ENCODE measurements at regions not wholly inside any gene's neighbourhood (a gene's known extent, or its start where the extent isn't known, plus 50 kb on each side); places are given as distances from the start of the nearest gene placed in this dataset.

DNA sequence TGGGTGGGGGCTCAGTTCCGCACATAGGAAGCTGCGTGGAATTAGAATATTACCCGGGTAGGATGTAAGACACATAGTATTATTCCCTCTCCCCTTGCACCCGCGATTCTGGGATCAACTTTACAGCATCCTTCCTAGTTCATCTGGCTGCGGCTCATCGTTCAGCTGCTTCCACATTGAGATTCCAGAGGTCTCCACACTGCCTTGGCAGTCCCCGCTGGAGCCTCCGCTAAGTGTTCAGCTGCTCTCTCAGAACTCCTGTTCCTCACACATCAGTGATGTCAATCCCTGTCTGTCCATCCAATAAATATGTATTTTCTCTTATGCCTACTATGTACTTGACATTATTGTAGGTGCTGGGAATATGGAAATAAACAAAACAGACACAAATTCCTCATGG lies 135.6 kb upstream of the SYT6 start (continued):
- TF ChIP-seq EZH2phosphoT487 (IDR thresholded peaks at IDR 0.05; ENCODE audit: borderline replicate concordance, low read depth) (no peak), YY1 (IDR thresholded peaks at IDR 0.05; ENCODE audit: low read depth) (no peak), SIN3A (IDR thresholded peaks at IDR 0.05; ENCODE audit: borderline replicate concordance, low read depth, low read length) (no peak), GABPA (IDR thresholded peaks at IDR 0.05; ENCODE audit: low read depth) (no peak)
- TF ChIP-seq, protein P1, sequence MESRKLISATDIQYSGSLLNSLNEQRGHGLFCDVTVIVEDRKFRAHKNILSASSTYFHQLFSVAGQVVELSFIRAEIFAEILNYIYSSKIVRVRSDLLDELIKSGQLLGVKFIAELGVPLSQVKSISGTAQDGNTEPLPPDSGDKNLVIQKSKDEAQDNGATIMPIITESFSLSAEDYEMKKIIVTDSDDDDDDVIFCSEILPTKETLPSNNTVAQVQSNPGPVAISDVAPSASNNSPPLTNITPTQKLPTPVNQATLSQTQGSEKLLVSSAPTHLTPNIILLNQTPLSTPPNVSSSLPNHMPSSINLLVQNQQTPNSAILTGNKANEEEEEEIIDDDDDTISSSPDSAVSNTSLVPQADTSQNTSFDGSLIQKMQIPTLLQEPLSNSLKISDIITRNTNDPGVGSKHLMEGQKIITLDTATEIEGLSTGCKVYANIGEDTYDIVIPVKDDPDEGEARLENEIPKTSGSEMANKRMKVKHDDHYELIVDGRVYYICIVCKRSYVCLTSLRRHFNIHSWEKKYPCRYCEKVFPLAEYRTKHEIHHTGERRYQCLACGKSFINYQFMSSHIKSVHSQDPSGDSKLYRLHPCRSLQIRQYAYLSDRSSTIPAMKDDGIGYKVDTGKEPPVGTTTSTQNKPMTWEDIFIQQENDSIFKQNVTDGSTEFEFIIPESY (IDR thresholded peaks at IDR 0.05; ENCODE audit: borderline replicate concordance, low read depth), result no peak

DNA sequence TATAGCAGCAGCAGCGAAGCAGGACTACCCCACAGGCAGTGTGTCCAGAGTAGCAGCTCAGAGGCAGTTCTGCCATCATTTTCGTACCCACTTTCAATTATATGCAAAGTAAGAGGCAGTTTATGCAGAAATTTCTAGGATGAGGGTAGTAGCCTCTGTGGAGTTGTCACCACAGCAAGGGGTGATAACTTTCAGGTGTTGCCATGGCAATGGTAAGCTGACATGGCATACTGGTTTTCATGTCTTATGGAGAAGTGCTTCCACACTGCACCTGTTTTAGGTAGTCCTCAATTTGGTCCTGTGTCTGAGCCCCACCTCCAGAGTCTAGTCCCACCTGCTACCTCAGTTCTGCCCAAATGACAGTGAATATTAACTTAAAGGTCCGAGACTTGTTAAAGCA lies 133.3 kb upstream of the SYT6 start:
- TF ChIP-seq ELF1 (IDR thresholded peaks at IDR 0.05) (no peak), RFX5 (IDR thresholded peaks at IDR 0.05; ENCODE audit: low read length) (no peak), CHD2 (IDR thresholded peaks at IDR 0.05; ENCODE audit: low read length, partially characterized antibody) (no peak), GATA2 (CRISPR knock-in tag; IDR thresholded peaks at IDR 0.05) (no peak), RCOR1 (IDR thresholded peaks at IDR 0.05; ENCODE audit: low read length) (no peak), MEF2A (IDR thresholded peaks at IDR 0.05; ENCODE audit: borderline replicate concordance, low read depth) (no peak), GABPA (IDR thresholded peaks at IDR 0.05; ENCODE audit: low read depth) (no peak), RXRA (IDR thresholded peaks at IDR 0.05; ENCODE audit: borderline replicate concordance, low read depth) (no peak)
- TF ChIP-seq, protein P2, sequence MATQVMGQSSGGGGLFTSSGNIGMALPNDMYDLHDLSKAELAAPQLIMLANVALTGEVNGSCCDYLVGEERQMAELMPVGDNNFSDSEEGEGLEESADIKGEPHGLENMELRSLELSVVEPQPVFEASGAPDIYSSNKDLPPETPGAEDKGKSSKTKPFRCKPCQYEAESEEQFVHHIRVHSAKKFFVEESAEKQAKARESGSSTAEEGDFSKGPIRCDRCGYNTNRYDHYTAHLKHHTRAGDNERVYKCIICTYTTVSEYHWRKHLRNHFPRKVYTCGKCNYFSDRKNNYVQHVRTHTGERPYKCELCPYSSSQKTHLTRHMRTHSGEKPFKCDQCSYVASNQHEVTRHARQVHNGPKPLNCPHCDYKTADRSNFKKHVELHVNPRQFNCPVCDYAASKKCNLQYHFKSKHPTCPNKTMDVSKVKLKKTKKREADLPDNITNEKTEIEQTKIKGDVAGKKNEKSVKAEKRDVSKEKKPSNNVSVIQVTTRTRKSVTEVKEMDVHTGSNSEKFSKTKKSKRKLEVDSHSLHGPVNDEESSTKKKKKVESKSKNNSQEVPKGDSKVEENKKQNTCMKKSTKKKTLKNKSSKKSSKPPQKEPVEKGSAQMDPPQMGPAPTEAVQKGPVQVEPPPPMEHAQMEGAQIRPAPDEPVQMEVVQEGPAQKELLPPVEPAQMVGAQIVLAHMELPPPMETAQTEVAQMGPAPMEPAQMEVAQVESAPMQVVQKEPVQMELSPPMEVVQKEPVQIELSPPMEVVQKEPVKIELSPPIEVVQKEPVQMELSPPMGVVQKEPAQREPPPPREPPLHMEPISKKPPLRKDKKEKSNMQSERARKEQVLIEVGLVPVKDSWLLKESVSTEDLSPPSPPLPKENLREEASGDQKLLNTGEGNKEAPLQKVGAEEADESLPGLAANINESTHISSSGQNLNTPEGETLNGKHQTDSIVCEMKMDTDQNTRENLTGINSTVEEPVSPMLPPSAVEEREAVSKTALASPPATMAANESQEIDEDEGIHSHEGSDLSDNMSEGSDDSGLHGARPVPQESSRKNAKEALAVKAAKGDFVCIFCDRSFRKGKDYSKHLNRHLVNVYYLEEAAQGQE (IDR thresholded peaks at IDR 0.05; ENCODE audit: low read depth, low read length), result no peak
- TF ChIP-seq, protein P3, sequence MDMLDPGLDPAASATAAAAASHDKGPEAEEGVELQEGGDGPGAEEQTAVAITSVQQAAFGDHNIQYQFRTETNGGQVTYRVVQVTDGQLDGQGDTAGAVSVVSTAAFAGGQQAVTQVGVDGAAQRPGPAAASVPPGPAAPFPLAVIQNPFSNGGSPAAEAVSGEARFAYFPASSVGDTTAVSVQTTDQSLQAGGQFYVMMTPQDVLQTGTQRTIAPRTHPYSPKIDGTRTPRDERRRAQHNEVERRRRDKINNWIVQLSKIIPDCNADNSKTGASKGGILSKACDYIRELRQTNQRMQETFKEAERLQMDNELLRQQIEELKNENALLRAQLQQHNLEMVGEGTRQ (IDR thresholded peaks at IDR 0.05; ENCODE audit: borderline replicate concordance, low read depth, low read length), result no peak
- TF ChIP-seq, protein P4, sequence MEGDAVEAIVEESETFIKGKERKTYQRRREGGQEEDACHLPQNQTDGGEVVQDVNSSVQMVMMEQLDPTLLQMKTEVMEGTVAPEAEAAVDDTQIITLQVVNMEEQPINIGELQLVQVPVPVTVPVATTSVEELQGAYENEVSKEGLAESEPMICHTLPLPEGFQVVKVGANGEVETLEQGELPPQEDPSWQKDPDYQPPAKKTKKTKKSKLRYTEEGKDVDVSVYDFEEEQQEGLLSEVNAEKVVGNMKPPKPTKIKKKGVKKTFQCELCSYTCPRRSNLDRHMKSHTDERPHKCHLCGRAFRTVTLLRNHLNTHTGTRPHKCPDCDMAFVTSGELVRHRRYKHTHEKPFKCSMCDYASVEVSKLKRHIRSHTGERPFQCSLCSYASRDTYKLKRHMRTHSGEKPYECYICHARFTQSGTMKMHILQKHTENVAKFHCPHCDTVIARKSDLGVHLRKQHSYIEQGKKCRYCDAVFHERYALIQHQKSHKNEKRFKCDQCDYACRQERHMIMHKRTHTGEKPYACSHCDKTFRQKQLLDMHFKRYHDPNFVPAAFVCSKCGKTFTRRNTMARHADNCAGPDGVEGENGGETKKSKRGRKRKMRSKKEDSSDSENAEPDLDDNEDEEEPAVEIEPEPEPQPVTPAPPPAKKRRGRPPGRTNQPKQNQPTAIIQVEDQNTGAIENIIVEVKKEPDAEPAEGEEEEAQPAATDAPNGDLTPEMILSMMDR (IDR thresholded peaks at IDR 0.05), result no peak
- TF ChIP-seq, protein P1 (IDR thresholded peaks at IDR 0.05; ENCODE audit: borderline replicate concordance, low read depth), result no peak
- TF ChIP-seq, protein P5, sequence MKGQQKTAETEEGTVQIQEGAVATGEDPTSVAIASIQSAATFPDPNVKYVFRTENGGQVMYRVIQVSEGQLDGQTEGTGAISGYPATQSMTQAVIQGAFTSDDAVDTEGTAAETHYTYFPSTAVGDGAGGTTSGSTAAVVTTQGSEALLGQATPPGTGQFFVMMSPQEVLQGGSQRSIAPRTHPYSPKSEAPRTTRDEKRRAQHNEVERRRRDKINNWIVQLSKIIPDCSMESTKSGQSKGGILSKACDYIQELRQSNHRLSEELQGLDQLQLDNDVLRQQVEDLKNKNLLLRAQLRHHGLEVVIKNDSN (IDR thresholded peaks at IDR 0.05; ENCODE audit: borderline replicate concordance, low read depth), result no peak
- Histone ChIP-seq H3F3A (replicated peaks; ENCODE audit: insufficient read depth) (no peaks in the 10 kb centered on the region), H3K9me3 (no peaks in the 10 kb centered on the region), H3K9me2 (no peaks in the 10 kb centered on the region), H3K9ac (no peak overlapping the region), H3K27me3 (ENCODE audit: insufficient read depth) (peaks cover 8% of the 10 kb centered on the region; the same call in 1 of the 2 replicates), H3K36me3 (replicated peaks in 1 of 2; ENCODE audit: control insufficient read depth in 1 of 2, insufficient read depth in 2 of 2, low read length in 1 of 2) (no peaks in the 10 kb centered on the region), H3K4me1 (ENCODE audit: control insufficient read depth in 1 of 2, insufficient read depth in 2 of 2, low read depth in 1 of 2, low read length in 1 of 2) (peaks cover 0 to 10% of the 10 kb centered on the region in 2 experiments; a peak in 1 of 4 replicates), H3K4me2 (no peak overlapping the region), H3K79me2 (ENCODE audit: insufficient read depth) (no peaks in the 10 kb centered on the region), H4K20me1 (ENCODE audit: insufficient read depth) (no peaks in the 10 kb centered on the region), H2AFZ (ENCODE audit: low read depth) (no peak overlapping the region), H3K4me3 (ENCODE audit: low read depth in 2 of 2, low read length in 1 of 2) (no peak overlapping the region), H3K27ac (ENCODE audit: low read depth in 2 of 2, low read length in 1 of 2) (no peak overlapping the region)
- CTCF ChIA-PET, result interaction anchor here (0.9 to 2.1 kb wide), 4 partner anchors 11 to 309 kb away, joined by 3 to 9 read pairs (median 3); partner anchors contain the start of gene OLFML3
- POLR2A ChIA-PET, result no interaction called here
- 27% methylated on average over 2 of the region's 3 CpGs for WGBS (ENCODE audit: low lambda C conversion rate)
- DNase-seq, result no peak
